Activated CD8-positive, alpha-beta memory T cell treated with anti-CD3 and anti-CD28 coated beads, Interleukin-2, amount 50 U/mL, for 4 hours (primary cell): ENCODE measurements at regions not wholly inside any gene's neighbourhood (a gene's known extent, or its start where the extent isn't known, plus 50 kb on each side); places are given as distances from the start of the nearest gene placed in this dataset.
"Not testable (repeated sequence)": the region's sequence is repeated elsewhere in the genome, so short reads cannot be mapped to it uniquely, and the experiment has no call there.

Experiments used
- DNase-seq: peaks from one replicate; pipeline ENCODE4 v3.0.0-alpha.2; 2020

- DNase-seq, result no peak
Measured at GRCh38 chr18:38786906-38787305, 1221.3 kb upstream of the CELF4 start.

- not testable (repeated sequence) for DNase-seq
Measured at GRCh38 chr18:38771620-38772019, 1206.0 kb upstream of the CELF4 start.

GRCh38 chr18:38768504-38768903 lies 1202.9 kb upstream of the CELF4 start:
- DNase-seq, result no peak

- DNase-seq, result no peak
Measured at GRCh38 chr18:38759457-38759856, 1193.9 kb upstream of the CELF4 start.

GRCh38 chr18:38756436-38756835 lies 1190.8 kb upstream of the CELF4 start:
- no peak for DNase-seq

GRCh38 chr18:38752430-38752829 lies 1186.8 kb upstream of the CELF4 start:
- no peak for DNase-seq

GRCh38 chr18:38751898-38752297 lies 1186.3 kb upstream of the CELF4 start:
- no peak for DNase-seq

- DNase-seq, result no peak
Measured at GRCh38 chr18:38751211-38751610, 1185.6 kb upstream of the CELF4 start.

GRCh38 chr18:38750751-38751150 lies 1185.2 kb upstream of the CELF4 start:
- no peak for DNase-seq

GRCh38 chr18:38747153-38747552 lies 1181.6 kb upstream of the CELF4 start:
- DNase-seq, result no peak

GRCh38 chr18:38720181-38720580 lies 1154.6 kb upstream of the CELF4 start:
- DNase-seq, result not testable (repeated sequence)

GRCh38 chr18:38718365-38718901 lies 1152.8 kb upstream of the CELF4 start:
- DNase-seq, result no peak

- no peak for DNase-seq
Measured at GRCh38 chr18:38709122-38709521, 1143.5 kb upstream of the CELF4 start.

- DNase-seq, result no peak
Measured at GRCh38 chr18:38706373-38706772, 1140.8 kb upstream of the CELF4 start.

GRCh38 chr18:38698088-38698487 lies 1132.5 kb upstream of the CELF4 start:
- no peak for DNase-seq

- DNase-seq, result no peak
Measured at GRCh38 chr18:38695559-38696280, 1130.1 kb upstream of the CELF4 start.

GRCh38 chr18:38693104-38693503 lies 1127.5 kb upstream of the CELF4 start:
- DNase-seq, result no peak

- DNase-seq, result no peak
Measured at GRCh38 chr18:38690626-38691025, 1125.0 kb upstream of the CELF4 start.

- DNase-seq, result no peak
Measured at GRCh38 chr18:38688416-38688815, 1122.8 kb upstream of the CELF4 start.

- no peak for DNase-seq
Measured at GRCh38 chr18:38670486-38670885, 1104.9 kb upstream of the CELF4 start.

GRCh38 chr18:38664929-38665328 lies 1099.3 kb upstream of the CELF4 start:
- no peak for DNase-seq

- no peak for DNase-seq
Measured at GRCh38 chr18:38663682-38664081, 1098.1 kb upstream of the CELF4 start.

- no peak for DNase-seq
Measured at GRCh38 chr18:38663270-38663669, 1097.7 kb upstream of the CELF4 start.

- DNase-seq, result no peak
Measured at GRCh38 chr18:38654946-38655345, 1089.3 kb upstream of the CELF4 start.

GRCh38 chr18:38651736-38652135 lies 1086.1 kb upstream of the CELF4 start:
- DNase-seq, result no peak
